IPS-18c (cell line): ENCODE measurements at regions not wholly inside any gene's neighbourhood (a gene's known extent, or its start where the extent isn't known, plus 50 kb on each side); places are given as distances from the start of the nearest gene placed in this dataset.

Experiments used
- H3K4me3 ChIP-seq: 2 replicates; pipeline ENCODE4 v1.7.0; 2013; ENCODE audit warnings: low read depth, mild to moderate bottlenecking, low read length, moderate library complexity; ENCODE audit not compliant: insufficient read depth
- H3K9me3 ChIP-seq: one replicate; pipeline ENCODE4 v1.6.1; 2013; ENCODE audit warnings: mild to moderate bottlenecking, low read length, moderate library complexity; ENCODE audit not compliant: control insufficient read depth, insufficient read depth

DNA sequence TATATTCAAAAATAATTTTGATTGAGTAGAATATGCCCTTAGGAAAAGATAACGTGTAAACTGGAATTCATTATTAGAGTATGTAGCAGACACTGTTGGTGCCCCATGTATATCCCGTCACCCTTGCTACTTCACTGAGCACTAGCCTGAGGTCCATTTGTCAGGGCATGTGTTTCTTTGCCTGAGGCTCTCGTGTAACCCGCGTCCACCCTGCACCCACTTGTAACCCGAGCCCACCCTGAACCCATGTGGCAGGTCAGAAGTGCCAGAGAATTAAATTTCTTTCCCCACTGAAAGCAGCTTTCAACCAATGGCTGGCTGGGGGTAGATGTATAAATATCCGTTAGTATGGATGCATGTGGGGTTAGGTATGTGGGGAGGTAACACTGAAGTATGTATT, 474.2 kb upstream of the ZNF385D start:
- Histone ChIP-seq H3K9me3 (no peaks in the 10 kb centered on the region), H3K4me3 (no peak overlapping the region)

DNA sequence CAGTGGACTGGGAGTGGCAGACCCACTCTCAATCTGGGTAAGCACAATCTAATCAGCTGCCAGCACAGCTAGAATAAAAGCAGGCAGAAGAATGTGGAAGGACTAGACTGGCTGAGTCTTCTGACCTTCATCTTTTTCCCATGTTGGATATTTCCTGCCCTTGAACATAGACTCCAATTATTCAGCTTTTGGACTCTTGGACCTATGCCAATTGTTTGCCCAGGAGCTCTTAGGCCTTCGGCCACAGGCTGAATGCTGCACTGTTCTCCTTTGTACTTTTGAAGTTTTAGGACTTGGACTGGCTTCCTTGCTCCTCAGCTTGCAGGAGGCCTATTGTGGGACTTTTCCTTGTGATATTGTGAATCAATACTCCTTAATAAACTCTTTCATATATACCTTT, 477.7 kb upstream of the ZNF385D start:
- Histone ChIP-seq H3K9me3 (no peaks in the 10 kb centered on the region), H3K4me3 (no peak overlapping the region)

DNA sequence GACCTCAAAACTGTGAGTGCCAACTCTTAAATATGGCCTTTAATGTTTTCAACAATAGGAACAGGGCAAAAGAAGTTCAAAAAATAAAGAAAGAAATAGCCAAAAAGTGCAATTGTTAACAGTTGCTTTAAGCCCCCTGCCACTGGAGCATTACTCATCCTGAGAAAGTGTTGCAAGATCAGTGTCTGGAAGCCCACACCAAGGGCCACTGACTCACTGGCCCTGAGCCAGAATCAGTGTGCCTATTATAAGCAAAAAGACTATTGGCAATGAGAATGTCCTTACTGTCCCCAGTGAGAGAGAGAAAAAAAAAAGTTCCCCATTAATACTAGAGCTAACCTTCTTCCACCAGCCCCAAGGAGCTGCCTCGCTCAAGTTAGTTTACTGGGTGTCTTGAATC, 480.1 kb upstream of the ZNF385D start:
- Histone ChIP-seq H3K9me3 (no peaks in the 10 kb centered on the region), H3K4me3 (no peak overlapping the region)

DNA sequence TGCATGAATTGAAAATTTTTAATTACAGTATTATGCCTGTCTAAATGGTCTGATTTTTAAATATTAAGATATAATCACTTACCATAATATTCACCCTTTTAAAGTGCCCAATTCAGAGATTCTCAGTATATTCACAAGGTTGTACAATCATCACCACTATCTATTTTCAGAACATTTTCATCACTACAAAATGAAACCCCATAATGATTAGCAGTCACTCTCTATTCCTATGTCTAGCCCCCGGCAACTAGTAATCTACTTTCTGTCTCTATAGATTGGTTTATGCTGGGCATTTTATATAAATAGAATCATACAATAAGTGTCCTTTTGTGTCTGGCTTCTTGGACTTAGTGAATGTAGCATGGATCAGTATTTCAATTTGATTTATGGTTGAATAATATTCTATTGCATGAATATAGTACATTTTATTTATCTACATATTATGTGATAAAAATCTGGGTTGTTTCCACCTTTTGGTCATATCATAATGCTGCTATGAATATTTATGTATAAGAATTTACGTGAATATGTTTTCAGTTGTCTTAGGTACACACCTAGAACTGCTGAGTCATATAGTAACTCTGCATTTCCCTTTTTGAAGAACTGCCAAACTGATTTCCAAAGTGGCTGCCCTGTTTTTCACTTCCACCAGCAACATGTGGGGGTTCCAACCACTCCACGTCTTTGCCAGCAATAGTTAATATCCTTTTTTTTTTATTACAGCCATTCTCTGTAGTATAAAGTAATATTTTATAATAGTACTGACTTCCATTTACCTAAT, 485.7 kb upstream of the ZNF385D start:
- Histone ChIP-seq H3K9me3 (no peaks in the 10 kb centered on the region), H3K4me3 (no peak overlapping the region)

DNA sequence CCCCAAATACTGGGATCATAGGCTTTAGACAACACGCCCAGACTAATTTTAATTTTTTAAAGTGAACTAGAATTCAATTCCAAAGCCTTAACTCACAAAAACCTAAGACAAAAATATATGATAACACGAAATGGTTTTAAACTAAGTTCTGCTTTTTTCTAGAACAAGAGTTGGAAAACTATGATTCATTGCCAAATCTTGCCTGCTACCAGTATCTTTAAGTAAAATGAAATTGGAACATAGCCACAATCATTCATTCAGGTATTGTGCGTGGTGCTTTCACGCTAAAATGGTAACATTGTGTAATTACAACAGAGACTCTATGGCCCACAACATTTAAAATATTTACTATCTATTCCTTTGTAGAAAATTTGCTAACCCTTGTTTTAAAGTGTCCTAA, 488.0 kb upstream of the ZNF385D start:
- H3K4me3 ChIP-seq: no peak overlapping the region
- H3K9me3 ChIP-seq: no peaks in the 10 kb centered on the region

DNA sequence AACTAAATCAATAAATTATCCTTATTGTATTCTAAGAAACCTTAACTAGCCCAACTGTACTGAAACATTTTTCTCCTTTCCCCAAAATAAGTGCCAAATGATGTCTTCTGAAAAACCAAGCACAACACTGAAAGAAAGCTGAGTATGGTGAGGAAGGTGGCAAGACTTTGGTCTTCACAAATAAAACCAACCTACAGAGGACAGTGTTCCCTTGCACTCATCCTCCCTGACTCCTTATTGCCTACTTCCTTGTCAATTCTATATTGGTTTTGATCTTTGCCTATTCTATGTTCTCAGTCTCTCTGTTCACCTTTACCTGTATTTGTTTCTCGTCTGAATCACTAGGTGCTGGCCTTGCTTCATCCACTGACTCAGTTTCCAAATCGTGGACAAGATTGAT, 490.1 kb upstream of the ZNF385D start:
- Histone ChIP-seq H3K9me3 (no peaks in the 10 kb centered on the region), H3K4me3 (no peak overlapping the region)

DNA sequence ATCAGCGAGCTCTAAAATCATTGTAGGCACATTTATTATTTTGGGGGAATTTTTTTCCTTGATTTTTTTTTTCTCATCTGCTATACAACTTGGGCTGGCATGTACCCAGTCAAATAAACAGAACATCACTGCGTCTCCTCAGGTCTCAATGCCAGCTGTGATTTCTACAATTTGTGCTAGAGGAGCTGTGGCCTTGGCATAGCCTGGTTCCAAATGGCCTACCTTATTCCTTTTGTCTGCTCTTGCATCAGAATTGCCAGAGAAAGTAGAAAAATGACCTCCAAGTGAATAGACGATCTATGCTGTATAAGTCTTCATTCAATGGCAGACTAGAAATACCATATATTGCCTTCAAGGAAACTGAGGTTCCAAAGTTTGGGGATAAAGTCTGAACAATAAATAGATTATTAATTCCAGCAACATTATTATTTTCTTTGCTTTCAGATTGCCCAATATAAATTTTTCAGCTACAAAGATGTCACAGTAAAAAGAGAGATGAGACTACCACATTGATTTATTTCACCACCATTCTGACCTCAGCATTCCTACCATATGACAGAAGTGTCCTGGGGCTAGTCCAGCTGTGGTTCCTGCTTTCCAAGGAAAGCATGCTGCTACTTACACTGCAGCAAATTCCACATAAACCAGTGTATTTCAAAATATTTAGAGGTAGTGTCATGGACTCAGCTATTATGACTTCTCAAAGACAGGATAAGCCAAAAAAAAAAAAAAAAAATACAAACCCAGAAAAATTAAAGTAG, 493.9 kb upstream of the ZNF385D start:
- H3K4me3 ChIP-seq: no peak overlapping the region
- no peaks in the 10 kb centered on the region for H3K9me3 ChIP-seq

DNA sequence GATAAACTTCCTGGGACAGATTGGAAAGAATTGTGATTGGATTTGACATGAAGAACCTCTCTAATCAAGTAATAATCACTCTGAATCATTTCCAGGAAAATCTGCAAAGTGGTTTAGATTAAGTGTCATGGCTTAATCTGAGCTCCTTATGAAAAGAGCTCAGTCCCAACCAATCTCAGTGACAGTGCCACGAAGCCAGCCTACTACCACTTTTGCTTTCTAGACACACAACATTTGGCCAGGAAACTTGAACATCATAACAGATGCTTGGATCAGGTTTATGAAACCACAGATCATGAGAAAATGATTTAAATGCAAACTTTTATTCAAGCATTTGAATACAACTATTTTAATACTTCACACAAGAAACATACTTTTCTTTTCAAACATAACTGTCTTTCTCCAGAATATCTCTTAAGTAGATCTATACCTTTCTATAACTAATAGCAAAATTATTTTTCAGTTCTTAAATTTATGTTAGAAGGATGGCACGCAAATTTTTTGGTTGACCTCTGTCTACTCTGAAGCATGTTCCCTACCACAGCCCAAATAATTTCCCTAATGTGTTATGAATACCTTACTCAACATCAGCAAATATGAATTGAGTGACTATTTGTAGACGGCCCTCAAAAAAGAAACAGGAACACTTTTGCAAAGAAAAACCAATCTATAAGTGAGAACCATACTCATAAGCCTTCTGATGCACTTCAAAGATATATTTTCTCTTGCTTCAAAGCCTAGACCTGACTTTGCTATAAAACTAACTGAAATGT, 495.0 kb upstream of the ZNF385D start:
- no peak overlapping the region for H3K4me3 ChIP-seq
- H3K9me3 ChIP-seq: no peaks in the 10 kb centered on the region

DNA sequence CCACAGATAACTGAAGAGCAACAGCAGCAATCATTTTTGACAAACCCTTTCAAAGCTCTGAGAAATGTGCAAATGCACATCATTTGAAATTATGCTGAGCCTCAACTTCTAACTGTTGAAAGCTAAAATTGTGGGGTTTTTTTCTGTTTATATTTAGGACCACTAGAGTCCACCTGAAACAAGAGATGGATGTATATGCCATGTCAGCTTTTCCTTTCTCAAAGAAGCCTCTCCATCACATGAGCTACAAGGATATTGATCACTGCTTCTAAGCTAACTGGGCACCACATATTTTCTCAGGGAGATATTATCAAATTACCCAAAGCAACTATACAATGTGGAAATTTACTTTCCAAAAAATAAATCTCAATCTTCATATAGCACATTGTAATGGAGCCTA, 498.6 kb upstream of the ZNF385D start:
- Histone ChIP-seq H3K4me3 (no peak overlapping the region), H3K9me3 (no peaks in the 10 kb centered on the region)

DNA sequence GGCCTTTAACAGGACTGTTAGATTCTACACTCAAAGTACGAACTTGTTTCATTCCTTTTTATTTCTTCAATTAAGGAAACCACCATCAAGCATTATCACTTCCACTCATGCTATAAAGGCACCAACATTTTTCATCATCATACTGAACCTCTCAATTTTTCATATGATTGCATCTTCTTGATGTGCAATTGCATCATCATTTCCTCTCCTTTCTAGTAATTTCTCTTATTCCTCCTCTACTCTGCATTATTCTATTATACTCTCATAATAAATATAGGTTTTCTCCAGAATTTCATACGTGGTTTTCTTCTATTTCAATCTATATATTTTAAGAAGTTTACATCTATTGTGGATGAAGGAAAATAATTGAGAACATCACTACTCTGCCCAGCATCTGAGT, 506.2 kb upstream of the ZNF385D start:
- no peaks in the 10 kb centered on the region for H3K9me3 ChIP-seq
- no peak overlapping the region for H3K4me3 ChIP-seq

DNA sequence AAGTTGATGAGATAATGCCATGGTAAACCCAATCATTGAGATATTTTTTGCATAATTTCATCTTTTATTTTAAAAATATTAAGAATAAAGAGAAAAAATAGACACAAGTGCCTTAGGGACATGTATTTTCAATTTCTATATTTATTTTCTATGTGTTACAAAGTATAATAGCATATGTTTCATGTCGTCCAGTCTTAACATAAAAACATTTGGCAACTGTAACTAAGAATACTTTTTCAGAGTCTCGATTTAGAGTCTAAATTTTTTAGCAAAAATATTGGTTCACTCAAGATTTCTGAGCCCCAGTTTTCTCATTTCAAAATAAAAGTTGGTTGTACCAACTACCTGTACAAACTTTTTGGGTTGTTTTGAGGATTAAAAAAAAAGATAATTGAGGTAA, 511.4 kb upstream of the ZNF385D start:
- Histone ChIP-seq H3K9me3 (peaks cover 2% of the 10 kb centered on the region), H3K4me3 (no peak overlapping the region)

DNA sequence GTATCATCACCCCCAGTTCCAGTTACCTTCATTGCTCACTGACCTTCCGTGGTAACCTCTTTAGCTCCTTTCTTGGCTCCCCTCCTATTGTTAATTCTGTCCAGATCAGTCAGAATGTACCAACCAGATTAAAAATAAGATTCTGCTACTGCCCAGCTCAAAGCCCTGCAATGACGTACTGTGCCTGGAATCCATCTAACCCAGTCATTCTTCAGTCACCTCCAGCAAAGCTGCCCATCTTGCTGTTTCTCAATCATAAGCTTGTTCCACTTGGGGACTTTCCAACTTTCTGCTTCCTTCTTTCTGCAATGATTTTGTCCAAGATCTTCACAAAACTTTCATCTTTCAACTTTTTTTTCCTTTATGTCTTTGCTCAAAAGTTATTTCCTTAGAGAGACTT, 512.0 kb upstream of the ZNF385D start:
- H3K9me3 ChIP-seq: peaks cover 2% of the 10 kb centered on the region

DNA sequence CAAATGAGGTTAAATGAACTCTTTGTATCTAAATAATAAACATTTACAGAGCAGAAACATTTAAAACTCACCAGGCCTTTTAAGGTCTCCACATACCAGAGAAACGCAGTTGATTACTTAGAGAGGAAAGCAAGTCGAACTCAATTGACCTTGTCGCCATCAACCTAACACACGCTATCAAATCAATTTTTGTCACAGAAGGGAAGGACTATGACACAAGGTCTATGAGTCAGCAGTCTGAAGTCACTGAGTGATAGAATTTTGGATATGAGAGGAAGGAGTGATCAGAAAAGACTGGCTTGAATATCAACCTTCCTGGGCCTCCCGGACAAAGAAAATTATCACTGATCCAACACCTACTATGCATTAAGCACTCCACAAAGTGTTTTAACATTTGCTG, 514.4 kb upstream of the ZNF385D start:
- H3K4me3 ChIP-seq: no peak overlapping the region
- H3K9me3 ChIP-seq: peaks cover 2% of the 10 kb centered on the region

More for the DNA sequence above, 512.0 kb upstream of the ZNF385D start:
- no peak overlapping the region for H3K4me3 ChIP-seq

DNA sequence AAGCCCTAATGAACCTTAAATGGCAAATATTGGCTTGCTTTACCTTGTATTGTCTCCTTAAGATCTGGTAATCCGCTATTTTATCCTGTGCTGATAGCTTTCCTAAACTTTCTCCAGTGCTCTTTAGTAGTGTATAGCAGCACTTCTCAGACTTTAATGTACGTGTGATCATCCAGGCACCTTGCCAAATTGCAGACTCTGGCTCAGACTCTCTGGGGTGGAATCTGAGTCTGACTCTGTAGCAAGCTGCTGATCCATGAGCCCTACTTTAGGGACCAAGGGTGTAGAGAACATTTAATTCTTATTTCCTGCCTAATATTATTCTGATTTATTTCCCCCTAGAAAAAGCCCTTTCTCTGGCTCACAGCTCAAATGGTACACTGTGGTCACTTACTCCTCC, 518.8 kb upstream of the ZNF385D start:
- Histone ChIP-seq H3K4me3 (no peak overlapping the region), H3K9me3 (no peaks in the 10 kb centered on the region)

DNA sequence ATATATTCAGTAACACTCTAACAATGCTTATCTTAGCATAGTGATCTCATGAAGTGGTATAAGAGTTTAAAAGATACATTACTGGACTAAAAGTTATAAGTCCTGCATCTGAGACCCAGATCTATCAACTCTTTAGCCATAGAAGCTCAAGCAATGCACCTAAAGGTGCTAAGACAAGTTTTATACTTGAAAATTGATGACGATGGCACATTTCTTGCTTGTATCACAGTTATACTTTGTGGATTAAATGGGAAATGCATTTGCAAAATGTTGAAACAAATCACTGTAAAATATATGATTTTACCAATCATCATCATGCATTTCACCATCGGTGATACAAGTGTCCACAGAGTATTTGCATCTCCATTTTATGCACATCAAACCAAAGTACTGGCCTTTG, 525.3 kb upstream of the ZNF385D start:
- Histone ChIP-seq H3K9me3 (no peaks in the 10 kb centered on the region), H3K4me3 (no peak overlapping the region)

DNA sequence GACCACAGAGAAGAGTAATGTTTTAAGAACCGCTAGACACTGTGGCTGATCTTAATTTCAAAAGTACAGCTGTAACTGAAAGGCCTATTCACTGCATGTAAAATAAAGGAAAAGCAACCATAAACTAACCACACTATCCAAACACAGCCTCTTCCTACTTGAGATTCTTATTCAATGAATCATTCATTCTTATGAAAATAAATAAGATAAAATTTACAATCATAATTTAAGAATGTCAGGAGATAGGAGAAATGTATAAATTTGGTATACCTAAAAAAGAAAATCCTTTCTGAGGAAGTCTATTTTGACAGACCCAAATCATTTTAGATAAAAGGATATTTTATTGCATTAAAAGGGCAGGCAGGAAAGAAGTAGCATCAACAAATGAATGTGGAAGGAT, 533.5 kb upstream of the ZNF385D start:
- no peak overlapping the region for H3K4me3 ChIP-seq
- H3K9me3 ChIP-seq: no peaks in the 10 kb centered on the region

DNA sequence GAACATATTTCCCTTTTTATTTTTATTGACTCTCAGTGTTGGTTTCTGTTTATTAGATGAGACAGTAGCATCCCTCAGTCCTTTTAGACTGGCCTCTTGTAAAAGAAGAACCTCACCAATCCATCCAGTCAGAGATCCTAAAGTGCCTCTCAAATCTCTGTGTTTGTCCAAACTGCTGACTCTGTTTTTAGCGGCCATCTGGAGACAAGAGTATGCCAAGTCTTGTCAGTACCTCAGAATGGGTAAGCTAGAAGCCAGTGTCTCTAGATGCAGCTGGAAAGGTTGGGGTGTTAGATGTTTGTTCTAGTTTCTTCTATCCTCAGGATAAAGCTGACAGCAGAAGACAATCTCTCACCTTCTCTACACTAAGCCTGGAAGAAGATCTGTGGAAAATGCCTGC, 537.7 kb upstream of the ZNF385D start:
- H3K4me3 ChIP-seq: no peak overlapping the region
- no peaks in the 10 kb centered on the region for H3K9me3 ChIP-seq

DNA sequence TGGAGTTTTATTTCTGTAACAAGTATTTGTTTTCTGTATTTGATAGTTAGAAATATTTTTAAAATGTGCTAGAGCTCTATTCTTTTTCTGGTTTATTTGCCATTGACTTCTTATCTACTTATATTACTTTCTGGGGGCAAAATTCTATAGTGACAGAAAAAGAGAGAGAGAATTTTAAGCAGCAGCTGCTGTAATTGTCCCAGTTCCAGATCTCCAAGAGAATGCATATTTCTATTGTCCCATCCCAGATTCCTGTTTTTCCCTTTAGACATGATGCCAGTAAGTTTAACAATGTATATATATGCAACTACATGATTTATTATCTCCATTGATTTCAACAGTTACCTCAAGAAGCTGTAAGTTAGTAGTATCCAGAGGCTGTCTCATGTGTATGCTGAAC, 541.7 kb upstream of the ZNF385D start:
- Histone ChIP-seq H3K4me3 (no peak overlapping the region), H3K9me3 (no peaks in the 10 kb centered on the region)
